Stimulated activated CD4-positive, alpha-beta T cell treated with anti-CD3 and anti-CD28 coated beads, Interleukin-4, amount 100 ng/mL, for 48 hours (primary cell): ENCODE measurements at regions not wholly inside any gene's neighbourhood (a gene's known extent, or its start where the extent isn't known, plus 50 kb on each side); places are given as distances from the start of the nearest gene placed in this dataset.

ENCODE experiments used
- DNase-seq, 2 donors: peaks; one replicate each; pipeline ENCODE4 v3.0.0-alpha.2; 2020; ENCODE audit warnings: low read depth in 2 of 2

GRCh38 chr4:12178614-12179610, 750.2 kb upstream of the HS3ST1 start:
- DNase-seq, result no peak

GRCh38 chr4:12177416-12177815, 748.7 kb upstream of the HS3ST1 start:
- DNase-seq, result no peak

GRCh38 chr4:12173496-12173895, 744.8 kb upstream of the HS3ST1 start:
- DNase-seq, result no peak

DNA sequence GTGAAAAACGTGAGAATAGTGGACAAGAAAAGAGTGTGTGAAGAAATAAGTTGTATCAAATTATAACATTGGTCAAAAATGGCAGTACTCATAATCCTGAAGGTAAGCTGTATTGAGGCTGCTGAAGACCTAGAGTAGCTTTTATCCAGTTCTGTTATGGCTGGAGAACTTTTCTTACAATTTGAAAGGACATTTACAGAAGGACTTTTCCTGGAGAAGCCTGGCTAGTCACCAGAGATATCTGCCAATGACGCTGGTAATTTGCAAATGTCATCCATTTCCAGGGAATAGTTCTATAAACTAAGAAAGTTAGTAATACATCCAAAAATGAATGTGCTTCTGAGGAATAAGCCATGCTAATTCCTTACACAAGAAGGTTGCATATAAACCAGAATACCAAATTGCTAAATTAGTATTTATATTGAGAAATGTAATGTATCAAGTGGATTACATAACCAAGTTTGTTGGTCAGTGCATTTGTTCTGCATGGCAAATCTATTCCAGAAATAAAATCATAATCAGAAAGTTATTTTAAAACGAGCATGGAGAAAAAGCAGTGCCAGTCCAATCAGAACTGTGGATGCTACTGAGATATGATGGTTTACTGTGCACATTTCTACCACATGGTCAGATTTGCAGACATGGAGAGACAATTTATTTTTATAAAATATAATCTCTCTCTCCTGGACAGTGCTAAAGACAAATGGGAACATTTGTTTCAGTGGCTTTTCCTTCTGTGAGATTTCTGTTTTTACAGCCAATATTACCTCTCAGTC, 743.7 kb upstream of the HS3ST1 start:
- DNase-seq, result no peak

DNA sequence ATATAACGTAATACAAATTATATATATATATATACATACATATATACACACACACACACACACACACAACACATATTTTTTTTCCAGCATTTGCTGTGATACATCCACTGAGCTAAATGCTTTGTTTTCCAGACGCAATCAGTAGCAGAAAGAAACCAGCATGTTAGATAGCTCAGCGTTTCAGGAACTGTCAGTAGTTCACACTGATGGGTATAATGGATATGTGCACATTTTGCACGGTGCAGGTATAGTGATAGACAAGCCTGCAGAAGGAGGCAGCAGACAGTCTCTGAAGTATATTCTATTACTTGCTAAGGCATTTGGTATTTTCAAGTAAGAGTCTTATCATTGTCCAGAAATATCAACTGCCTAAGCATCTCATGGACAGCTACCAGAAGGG, 741.6 kb upstream of the HS3ST1 start:
- no peak for DNase-seq

DNA sequence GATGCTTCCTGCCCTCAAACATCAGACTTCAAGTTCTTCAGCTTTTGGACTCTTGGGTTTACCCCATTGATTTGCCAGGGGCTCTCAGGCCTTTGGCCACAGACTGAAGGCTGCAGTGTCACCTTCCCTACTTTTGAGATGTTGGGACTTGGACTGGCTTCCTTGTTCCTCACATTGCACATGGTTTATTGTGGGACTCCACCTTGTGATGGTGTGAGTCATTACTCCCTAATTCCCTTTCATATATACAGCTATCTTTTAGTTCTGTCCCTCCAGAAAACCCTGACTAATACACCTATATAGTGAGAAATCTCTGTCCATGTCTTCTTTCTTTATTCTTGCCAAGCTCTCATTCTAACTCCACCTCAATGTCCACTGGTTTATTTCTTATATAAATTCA, 736.9 kb upstream of the HS3ST1 start:
- DNase-seq, result no peak

DNA sequence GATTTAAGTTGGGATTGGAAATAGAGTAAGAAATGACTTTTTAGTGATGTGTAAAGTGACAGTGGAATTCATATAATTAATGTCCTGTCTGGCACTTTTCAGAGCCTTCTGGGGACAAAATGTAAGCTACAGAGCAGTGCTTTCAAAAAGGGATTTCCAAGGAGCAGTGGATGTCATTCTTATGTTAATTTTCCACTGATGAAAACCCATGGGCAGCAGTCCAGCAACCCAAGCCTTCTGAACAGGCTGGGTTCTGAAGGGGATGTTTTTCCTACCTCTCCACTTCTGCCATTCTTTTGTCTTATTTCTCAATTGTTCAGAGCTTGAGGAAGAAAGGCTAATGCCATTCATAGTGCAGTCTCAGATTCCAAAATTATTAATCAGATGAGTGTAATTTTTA, 717.6 kb upstream of the HS3ST1 start:
- DNase-seq, result no peak

- no peak for DNase-seq
Measured at GRCh38 chr4:12145768-12146167, 717.1 kb upstream of the HS3ST1 start.

- DNase-seq, result no peak
Measured at GRCh38 chr4:12145106-12145505, 716.4 kb upstream of the HS3ST1 start.

- DNase-seq, result no peak
Measured at GRCh38 chr4:12144051-12144450, 715.4 kb upstream of the HS3ST1 start.

DNA sequence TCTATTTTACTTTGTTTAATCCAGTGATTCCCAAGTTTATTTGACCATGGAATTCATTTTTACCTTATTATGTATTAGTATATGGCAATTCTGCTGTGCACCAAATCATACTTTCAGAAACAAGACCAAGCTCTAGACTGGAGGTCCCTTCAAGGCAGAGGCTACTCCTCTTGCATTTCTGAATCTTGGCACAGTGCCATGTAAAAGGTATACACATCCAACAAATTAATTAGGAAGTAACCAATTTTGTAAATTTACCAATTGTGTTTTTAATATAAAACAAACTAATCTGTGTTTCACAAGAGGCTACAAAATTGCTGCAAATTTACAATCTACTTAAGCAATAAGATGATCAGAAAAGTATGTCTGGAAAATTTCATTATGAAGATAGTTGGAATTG, 712.2 kb upstream of the HS3ST1 start:
- DNase-seq, result no peak

GRCh38 chr4:12139296-12139695, 710.6 kb upstream of the HS3ST1 start:
- no peak for DNase-seq

DNA sequence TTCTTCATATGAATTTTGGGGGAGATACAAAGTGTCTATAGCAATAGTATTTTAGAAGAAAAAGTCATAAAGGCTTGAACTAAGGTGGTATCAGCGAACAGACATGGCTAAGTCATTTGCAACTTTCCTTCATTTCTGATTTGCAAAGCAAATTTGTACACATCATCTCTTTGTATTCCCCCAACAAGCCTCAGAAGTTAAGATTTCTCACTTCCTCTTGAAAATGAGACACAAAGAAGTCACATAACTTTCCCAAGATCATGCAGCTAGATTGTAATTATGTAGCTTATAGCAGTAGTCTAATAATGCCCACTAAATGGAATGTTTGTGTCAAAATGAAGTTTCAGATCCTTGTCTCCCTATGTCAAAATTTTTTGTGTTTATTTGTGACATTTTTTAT, 709.8 kb upstream of the HS3ST1 start:
- DNase-seq, result no peak

DNA sequence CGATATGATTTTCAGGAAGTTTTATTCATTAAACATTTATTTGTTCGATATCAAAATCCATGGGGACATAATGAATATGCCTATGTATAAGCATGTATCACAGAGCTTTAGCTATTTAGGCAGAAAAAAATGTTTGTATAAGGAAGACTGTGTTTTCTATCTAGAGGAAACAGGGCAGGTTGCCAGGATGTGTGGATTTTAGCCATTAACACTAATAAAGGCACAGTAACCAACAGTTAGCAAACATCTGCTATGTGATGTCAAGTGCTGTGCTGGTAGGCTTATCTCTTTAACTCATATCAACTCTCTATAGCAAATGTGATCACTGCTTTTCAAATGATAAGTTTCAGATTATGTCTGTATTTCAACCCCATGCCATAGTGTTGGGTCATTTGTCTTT, 708.9 kb upstream of the HS3ST1 start:
- DNase-seq, result no peak

DNA sequence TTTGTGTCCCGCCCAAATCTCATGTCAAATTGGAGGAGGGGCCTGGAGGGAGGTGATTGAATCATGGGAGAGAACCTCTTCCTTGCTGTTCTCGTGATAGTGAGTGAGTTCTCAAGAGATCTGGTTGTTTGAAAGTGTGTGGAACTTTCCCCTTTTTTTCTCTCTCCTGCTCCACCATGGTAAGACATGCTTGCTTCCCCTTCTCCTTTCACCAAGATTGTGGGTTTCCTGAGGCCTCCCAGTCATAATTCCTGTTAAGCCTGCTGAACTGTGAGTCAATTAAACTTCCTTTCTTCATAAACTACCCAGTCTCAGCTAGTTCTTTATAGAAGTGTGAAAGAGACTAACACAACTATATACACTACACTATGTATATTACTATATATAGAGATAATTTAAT, 697.8 kb upstream of the HS3ST1 start:
- no peak for DNase-seq

GRCh38 chr4:12124138-12124537, 695.4 kb upstream of the HS3ST1 start:
- DNase-seq, result no peak

GRCh38 chr4:12123707-12124106, 695.0 kb upstream of the HS3ST1 start:
- DNase-seq, result no peak

DNA sequence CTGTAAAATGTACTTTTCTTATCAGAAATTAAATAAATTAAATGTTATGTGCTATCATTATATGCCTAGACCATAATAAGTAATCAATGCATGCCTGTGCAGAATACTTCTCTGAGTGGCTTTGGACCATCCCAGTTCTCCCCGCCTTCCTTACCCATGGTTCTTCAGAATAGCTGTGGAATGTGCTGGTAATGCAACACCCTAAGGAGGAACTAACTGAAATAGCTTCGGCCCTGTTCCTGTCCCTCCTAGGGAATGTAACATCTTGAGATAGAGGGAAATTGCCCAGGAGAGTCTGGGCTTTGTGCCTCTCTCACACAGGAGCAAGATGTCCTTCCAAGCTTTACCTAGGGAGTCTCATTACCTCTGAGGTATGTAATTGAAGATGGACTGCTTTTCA, 693.6 kb upstream of the HS3ST1 start:
- DNase-seq, result no peak

DNA sequence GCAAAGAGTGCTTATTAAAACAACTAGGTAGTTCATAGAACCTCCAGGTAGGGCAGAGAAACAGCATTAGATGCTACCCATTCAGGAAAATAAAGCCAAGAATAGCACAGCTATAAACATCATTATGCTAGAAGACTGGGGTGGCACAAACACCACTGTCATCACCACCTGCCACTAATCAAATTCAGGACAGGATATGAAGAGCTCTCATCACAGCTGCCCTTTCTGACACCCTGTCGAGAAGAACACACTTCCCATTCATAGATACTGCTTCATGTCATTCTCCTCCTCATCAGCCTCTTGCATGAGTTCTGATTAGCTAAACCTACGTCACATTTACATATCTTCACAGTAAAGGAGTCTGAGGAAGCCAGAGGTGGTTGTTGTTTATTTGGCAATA, 692.3 kb upstream of the HS3ST1 start:
- DNase-seq, result no peak

- no peak for DNase-seq
Measured at GRCh38 chr4:12118651-12119213, 690.0 kb upstream of the HS3ST1 start.

DNA sequence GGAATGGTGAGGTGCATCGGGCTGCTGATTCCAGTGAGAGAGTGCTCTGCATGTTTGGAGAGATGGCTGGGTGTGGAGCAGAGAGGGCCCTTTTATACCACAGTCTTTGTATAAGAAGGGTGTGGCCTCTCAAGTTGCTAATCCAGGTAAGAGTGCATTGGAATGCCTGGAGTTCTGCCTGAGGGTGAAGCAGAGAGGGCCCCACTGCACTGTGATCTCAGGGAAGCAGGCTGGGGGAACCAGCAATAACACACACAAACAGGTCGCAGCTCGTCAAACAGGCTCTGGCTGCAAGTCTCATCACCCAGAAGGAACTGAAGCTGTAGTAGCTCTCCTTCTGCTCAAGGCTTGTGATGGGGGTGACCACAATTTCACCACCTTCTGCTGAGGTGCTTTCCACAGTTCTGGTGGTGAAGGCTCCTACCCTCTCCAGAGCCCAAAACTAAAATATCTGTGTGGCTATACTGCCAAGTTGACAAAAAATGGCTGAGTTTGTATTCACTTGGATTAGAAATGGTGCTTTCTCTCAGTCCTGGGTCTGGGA, 687.4 kb upstream of the HS3ST1 start:
- no peak for DNase-seq

- no peak for DNase-seq
Measured at GRCh38 chr4:12110627-12111026, 681.9 kb upstream of the HS3ST1 start.
